ENCODE measurements at regions not wholly inside any gene's neighbourhood (a gene's known extent, or its start where the extent isn't known, plus 50 kb on each side); places are given as distances from the start of the nearest gene placed in this dataset.
"Not testable (repeated sequence)": the region's sequence is repeated elsewhere in the genome, so short reads cannot be mapped to it uniquely, and the experiment has no call there.

- TF ChIP-seq CTCF (IDR thresholded peaks at IDR 0.05 in 8 of 11, conservative IDR thresholded peaks at IDR 0.05 in 3 of 11); POLR2AphosphoS5 (IDR thresholded peaks at IDR 0.05); POLR2A (IDR thresholded peaks at IDR 0.05): not testable (repeated sequence)
Observed at GRCh38 chr3:96483191-96483590, 331.2 kb upstream of the EPHA6 start.

Measured in spleen (tissue), 7 donors.